HG03039 (cell line): ENCODE measurements at regions not wholly inside any gene's neighbourhood (a gene's known extent, or its start where the extent isn't known, plus 50 kb on each side); places are given as distances from the start of the nearest gene placed in this dataset.

Source experiments
- ATAC-seq: cut with Tn5 transposase; IDR thresholded peaks from one replicate; pipeline ENCODE4 v1.9.1; 2021; ENCODE audit warnings: mild to moderate bottlenecking, moderate library complexity; ENCODE audit not compliant: unreplicated experiment

DNA sequence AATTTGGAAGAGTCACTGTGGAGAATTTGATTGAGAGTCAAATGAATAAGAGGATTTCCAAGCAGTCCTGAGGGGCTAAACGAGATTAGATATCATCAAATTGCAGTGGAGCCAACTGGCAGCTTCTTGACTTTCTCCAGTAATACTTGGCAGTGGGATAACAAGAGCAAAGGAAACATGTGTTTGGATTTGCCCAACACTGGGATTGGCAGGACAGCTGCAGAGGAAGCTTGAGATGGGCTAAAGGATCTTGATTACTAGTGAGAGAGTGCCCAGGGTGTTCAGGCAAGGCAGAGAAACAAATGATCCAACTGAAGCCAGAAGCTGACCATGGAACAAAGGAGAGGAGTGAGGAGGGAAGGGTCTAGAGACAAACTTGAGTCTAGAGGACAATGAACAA is 356.0 kb upstream of the ISL1 start:
- ATAC-seq: no peak

GRCh38 chr5:51028394-51028793 is 354.9 kb upstream of the ISL1 start:
- no peak for ATAC-seq

DNA sequence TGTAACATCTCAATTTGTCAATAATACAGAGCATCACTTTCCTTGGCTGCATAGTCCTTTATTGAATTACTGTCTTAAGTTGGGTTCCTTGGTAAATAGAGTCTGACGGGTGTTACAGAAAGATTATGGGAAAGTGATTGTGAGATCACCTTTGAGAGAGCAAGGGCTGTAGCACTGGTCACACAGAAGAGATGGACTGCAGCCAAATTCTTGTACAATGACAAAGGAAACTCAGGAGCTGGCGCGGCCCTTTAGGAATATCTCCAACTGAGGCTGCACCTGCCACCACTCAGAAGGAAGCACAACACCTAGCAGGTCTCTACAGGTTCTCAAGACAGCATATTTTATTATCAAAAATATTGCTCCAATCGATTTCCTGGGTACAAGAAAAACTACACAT is 350.0 kb upstream of the ISL1 start:
- no peak for ATAC-seq

DNA sequence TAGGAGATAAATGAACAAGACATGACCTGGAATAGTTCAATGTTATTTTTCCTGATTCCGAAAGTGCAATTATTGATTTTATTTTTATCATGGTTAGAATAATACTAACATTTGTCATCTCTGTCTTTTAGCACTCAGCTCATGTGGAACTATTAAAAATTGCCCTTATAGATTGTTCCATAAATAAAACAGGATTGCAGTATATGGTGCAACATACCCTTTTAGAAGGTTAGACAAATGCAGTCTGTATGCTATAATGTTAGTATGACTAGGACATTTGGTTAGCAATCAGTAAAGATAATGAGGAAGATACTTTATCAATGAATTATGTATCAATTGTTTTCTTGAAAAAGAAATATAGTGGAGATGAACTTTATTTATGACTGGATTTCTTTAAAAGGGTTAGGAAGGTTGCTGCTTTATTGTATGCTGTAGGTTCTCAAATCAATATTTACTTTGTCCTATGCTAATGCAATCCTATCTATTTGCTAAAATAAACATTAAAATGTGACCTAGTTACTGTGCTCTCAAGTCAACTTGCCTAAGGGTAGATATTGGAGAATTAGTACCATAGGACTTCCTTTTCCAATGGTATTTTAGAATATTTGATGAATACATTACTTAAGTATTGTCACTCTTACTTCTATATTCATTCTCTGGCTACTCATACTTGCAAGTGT is 348.9 kb upstream of the ISL1 start:
- ATAC-seq: no peak

- no peak for ATAC-seq
Measured at GRCh38 chr5:51039424-51040329, 343.6 kb upstream of the ISL1 start.

DNA sequence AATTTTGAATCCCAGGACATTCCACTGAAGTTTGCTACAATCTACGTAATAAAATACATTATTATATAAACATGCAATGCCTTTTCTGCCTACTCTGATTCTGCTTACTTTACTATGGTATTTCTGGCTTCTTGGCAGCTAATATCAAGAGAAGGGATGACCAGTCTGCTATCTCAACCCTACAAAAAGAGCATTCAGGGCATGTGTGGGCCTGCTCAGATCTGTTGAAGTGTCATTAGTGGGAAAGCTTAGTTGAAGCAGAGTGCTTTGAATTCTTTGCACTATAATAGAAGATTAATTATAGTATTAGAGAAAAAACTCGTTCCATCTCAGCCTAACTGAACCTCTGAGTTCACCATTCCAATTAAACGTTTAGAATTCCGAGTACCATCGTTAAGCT is 339.5 kb upstream of the ISL1 start:
- ATAC-seq: no peak

DNA sequence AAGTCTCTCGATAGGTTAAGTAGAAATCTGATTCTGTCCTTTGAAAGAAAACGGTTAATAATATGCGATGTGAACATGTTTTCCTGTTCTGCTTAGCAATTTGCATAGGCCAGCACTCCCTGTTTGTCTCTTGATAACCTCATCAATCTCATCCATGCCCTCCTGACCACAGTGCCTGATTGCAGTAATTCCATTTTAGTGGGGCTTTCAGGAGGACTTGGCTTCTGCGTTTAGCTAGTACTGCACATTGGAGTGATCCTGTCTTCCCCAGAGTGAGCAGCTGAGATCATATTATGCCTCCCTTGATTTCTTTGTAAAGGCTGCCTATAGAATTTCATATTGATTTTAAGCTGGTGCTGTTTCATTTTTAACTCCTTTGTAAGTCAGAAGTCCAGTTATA is 335.9 kb upstream of the ISL1 start:
- no peak for ATAC-seq

DNA sequence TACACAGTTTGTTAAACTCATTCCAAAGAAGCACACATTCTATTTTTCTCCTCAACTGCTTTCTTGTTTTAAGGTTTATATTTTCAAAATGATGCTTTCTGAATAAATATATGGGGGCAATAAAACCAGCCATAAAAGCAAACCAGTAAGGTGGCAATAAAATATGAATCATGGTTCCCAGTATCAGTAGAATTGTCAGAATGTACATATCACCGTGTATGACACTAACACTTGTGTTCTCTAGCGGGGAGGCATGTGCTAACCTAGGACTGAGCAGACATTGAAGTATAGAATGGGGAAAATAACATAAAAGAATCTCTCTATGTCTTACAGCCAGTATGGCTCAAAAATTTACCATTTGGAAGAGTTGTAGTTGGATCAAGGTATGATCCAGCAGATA is 329.9 kb upstream of the ISL1 start:
- ATAC-seq: no peak

DNA sequence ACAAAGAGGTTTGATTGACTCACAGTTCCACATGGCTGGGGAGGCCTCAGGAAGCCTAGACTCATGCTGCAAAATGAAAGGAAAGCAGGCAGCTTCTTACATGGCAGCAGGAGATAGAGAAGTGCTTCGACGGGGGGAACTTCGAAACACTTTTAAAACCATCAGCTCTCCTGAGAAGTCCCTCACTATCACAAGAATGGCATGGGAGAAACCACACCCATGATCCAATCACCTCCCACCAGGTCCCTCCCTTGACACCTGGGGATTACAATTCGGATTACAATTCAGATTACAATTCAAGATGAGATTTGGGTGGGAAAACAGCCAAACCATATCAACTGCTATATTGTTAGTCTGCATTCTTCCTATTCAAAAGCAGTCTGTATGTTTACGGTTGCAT is 322.3 kb upstream of the ISL1 start:
- ATAC-seq: no peak

- ATAC-seq: no peak
Measured at GRCh38 chr5:51072937-51073336, 310.3 kb upstream of the ISL1 start.

DNA sequence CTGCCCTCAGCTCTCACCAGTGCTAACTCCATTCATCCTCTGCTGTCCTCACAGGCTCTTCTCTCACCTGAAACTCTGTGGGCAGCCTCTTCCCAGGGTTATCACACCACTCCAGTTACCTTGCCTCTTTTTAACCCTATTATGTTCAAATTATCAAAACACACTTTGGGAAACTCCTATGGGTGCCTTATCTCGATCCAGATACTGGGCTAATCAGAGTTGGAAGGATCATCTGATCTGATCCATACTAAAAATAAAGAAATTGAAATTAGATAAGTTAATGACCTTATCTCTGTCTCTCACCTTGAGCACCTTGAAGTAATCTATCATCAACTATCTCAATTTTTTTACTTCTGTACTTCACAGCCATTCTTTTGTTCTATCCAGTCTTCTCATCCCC is 300.5 kb upstream of the ISL1 start:
- ATAC-seq: no peak

GRCh38 chr5:51091816-51092215 is 291.4 kb upstream of the ISL1 start:
- ATAC-seq: no peak

GRCh38 chr5:51095486-51095885 is 287.8 kb upstream of the ISL1 start:
- no peak for ATAC-seq

- ATAC-seq: no peak
Measured at GRCh38 chr5:51096859-51097258, 286.4 kb upstream of the ISL1 start.

- ATAC-seq: no peak
Measured at GRCh38 chr5:51099173-51099853, 283.9 kb upstream of the ISL1 start.

DNA sequence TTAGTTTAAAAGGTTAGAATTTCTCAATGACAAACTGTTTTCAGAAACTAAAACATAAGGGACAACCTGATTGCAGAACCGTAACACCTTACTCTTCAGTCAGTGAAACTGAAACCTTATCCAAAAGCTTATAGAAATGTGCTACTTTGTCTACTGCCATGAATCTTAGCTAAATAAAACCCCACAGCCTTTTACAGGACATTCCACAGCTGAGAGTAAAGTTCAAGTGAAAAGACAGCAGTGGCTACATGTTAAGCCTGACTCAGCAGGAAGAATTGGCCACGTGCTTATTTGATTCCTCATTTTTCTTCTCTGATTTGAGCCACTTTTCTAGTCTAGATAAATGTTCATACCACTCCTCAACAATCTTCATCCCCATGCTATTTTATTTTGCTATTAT is 278.7 kb upstream of the ISL1 start:
- ATAC-seq: no peak

- no peak for ATAC-seq
Measured at GRCh38 chr5:51109786-51110410, 273.4 kb upstream of the ISL1 start.

DNA sequence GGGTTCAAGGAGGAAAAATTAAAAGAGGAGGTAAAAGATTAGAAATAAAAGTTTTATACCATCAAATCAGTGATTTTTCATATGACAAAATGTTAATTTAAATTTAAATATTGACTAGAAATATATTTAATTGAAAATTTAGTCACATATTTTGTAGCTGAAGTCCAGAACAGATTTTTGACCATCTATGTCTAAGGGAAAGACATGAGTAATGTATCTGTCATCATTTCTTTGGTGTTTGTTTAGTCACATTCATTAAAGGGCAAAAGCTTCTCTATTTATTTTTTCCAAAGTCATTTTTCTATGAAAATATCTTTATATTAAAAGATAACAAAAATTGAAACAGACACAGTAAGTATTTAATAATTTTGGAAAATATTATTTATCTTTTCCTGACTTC is 252.0 kb upstream of the ISL1 start:
- ATAC-seq: no peak

DNA sequence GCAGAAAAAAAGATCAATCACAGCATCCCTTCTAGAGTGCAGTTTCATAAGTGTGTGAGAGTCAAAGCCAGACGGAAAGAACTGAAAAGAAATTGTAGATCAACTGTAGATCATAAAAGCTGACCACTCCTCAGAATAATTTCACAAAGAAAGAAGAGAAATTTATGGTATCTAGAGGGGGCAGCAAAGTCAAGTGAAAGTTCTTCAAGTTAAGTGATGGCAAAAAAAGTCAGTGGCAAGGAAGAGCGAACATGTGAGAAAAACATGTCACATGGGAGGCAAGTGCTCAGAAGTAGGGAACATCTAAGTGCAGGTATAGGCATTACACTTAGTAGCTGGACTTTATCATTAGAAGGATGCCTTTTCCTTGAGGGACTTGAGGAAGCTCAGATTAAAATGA is 245.1 kb upstream of the ISL1 start:
- no peak for ATAC-seq

DNA sequence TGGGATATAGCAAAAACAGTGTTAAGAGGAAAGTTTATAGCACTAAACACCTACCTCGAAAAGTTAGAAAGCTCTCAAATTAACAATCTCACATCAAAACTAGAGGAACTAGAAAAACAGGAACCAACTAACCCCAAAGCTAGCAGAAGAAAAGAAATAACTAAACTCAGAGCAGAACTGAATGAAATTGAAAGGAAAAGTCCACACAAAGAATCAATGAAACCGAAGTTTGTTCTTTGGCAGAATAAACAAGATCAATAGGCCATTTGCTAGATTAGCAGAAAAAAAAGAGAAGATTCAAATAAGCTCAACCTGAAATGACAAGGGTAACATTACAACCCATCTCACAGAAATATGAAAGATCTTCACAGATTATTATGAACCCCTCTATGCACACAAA is 234.8 kb upstream of the ISL1 start:
- ATAC-seq: no peak

- no peak for ATAC-seq
Measured at GRCh38 chr5:51156222-51156621, 227.0 kb upstream of the ISL1 start.
